HG03442 (cell line): ENCODE measurements at regions not wholly inside any gene's neighbourhood (a gene's known extent, or its start where the extent isn't known, plus 50 kb on each side); places are given as distances from the start of the nearest gene placed in this dataset.

ENCODE experiments used
- ATAC-seq: cut with Tn5 transposase; IDR thresholded peaks from one replicate; pipeline ENCODE4 v1.9.1; 2021; ENCODE audit warnings: mild to moderate bottlenecking, moderate library complexity; ENCODE audit not compliant: unreplicated experiment

- ATAC-seq = no peak
Observed at GRCh38 chr3:107428051-107428858, 51.0 kb downstream of the CCDC54 start.

GRCh38 chr3:107429320-107430181 lies 52.3 kb downstream of the CCDC54 start:
- ATAC-seq = peak; percentile 56

DNA sequence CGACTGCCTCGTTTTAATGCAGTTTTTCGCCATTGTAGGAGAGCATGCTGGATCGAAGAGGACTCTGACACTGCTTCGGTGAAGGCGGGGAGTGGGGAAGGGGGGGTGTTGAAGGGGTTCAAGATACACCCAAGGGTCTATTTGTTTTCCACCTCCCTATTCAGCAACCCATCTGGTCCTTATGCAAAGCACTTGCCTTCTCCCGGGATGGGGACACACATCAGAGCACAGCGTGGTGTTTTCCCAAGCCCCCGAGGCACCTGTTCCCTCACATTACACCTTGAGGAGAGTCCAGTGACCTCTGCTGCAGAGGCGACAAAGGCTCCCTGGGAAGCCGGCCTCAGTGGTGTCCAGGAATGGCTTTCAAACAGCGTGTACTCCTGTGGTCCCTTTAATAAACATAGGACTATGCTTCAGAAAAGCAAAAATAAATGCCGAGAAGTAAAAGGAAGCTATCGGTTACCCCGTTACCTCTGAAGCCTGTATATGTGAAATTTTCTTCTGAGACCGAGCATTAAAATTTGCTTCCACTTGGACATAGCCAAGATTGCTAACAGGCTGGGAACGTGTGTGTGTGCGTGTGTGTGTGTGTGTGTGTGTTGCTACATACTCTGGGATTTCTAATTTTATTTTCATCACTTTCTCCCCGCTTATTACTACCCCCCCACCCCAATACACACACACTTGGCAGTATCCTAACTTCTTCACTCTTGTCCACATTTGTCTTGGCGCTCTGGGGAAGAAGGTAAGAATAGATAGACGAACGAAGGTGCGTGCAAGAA lies 53.2 kb downstream of the CCDC54 start:
- no peak for ATAC-seq

DNA sequence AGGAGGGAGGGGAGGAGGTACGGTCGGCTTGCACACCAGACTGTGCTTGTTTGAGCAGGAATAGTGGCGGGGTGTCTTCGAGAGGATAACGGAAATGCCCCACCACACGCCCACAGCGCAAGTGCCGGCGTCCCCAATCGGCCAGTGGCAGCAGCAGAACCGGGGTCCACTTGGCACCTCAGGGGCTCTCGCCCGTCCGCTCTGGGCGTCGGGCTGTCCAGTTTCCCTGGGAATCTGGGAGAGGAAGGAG lies 53.7 kb downstream of the CCDC54 start:
- ATAC-seq = peak; percentile 25

GRCh38 chr3:107431246-107432012 lies 54.2 kb downstream of the CCDC54 start:
- peak; percentile 58 for ATAC-seq

- no peak for ATAC-seq
Observed at GRCh38 chr3:107432013-107432515, 54.8 kb downstream of the CCDC54 start.

DNA sequence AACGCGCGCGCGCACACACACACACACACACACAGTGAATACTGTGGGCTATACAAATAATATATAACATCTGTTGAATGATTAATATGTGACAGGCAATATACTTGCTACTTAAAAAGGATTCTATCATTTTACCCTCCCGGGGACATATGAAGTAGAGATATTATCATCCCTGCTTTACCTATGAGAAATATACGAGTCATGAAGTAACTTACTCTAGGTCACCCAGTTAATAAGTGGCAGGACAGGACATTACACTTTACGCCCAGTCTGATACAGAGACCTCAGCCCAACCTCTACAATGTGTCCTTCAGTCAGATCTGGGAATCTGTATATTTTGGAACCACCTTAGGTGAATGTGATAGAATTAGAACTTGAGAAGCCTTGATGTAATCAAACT lies 55.4 kb downstream of the CCDC54 start:
- no peak for ATAC-seq

- ATAC-seq = no peak
Observed at GRCh38 chr3:107436029-107436428, 58.8 kb downstream of the CCDC54 start.

- no peak for ATAC-seq
Observed at GRCh38 chr3:107438671-107439070, 61.4 kb downstream of the CCDC54 start.

DNA sequence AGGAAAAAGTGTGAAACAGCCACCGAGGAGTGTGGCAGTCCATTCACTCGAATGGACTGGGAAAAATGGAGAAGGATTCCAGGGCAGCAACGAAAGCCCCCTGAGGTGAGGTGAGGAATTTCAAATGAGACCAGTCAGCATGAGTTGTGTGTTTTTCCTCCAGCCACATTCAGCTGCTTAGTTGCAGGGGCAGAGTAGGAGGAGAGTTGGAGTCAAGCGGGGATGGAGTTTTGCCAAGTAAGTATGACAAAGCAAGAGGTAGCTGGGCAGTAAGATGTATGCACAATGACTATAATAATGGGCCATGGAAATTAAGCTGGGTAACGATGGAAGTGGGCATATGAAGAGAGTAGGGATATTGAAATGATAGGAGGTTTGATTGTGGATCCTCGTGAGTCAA lies 64.4 kb downstream of the CCDC54 start:
- no peak for ATAC-seq

- ATAC-seq = no peak
Observed at GRCh38 chr3:107443461-107443860, 66.2 kb downstream of the CCDC54 start.

DNA sequence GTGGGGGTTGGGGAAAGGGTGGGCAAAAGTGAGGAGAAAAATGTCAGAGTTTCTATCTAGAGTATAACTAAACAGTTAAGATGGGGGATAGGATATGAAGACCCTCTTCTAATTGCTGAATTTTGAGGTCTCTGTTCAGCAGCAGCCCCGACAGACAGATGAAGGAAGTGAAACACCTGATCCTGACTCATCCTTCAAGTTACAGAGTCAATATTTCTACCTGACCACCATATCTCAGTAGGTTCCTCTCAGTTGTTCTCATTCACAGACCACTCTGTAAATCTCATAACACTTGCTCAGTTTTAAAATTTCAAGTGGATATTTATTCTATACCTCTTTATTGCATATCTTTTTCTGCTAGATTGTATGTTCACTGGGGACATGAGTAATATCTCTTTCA lies 69.5 kb downstream of the CCDC54 start:
- peak; percentile 73 for ATAC-seq

DNA sequence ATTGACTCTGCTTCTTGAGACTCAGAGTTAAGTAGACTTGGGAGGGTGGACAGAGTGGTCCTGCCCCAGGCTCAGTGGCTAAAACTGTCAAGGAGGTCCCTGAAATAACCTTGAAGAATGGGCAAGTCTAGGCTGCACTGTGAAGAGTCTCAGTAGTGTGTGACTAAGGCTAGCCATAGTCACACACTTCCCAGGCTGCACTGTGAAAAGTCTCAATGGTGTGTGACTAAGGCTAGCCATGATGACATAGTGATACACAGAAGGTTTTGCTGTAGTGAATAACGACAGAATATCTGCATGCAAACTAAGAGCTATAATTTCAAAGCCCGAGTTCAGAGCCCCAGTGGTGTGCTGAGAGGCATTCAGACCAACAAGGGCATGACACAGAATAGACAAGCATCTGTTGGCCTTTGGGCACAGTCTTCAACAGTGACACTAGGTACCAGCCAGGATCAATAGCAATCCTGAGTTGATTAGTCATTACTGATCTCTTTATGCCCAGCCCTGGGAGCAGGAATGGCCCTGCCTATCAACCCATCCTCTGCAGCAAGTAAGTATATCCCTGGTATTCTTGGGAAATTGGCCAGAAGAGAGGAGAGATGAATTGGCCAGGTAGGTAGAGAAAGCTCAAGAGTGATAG lies 72.4 kb upstream of the BBX start:
- no peak for ATAC-seq

DNA sequence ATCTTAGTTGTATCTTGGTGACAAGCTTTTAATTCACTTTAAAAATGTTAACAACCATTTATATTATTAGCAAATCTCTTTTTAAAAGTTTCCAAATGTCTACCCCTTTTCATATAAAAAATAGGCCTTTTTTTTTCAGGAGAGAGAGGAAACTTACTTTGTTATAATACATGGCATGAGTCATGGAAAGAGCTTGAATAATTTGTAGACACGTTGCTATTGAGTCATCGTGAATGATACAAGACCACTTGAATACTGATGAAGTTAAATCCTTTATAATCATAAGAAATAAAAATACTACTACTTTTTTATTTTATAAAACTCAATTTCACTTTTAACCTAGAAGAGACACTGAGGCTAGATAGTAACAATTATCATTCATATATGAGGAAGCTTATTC lies 70.3 kb upstream of the BBX start:
- ATAC-seq = no peak

- ATAC-seq = no peak
Observed at GRCh38 chr3:107453504-107453903, 69.3 kb upstream of the BBX start.

- ATAC-seq = no peak
Observed at GRCh38 chr3:107455621-107456020, 67.1 kb upstream of the BBX start.

GRCh38 chr3:107456501-107456900 lies 66.3 kb upstream of the BBX start:
- ATAC-seq = no peak

DNA sequence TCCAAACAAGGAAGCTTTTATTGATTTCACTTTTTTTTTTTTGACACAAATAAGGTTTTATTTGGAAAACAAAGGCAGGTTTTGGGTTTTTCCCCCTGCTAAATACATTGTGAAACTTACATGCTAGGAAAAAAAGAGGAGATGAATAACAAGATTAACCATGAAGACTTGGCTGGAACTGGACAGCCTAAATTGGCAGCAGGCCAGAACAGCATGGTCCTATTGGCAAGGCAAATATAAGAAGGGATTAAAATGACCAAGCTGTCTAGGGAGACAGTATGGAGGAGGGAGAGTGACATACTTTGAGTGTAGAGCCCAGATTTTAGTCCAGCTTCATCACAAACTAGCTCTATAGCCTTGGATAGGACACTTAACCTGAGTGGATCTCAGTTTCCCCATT lies 63.9 kb upstream of the BBX start:
- ATAC-seq = no peak

GRCh38 chr3:107461721-107462120 lies 61.0 kb upstream of the BBX start:
- no peak for ATAC-seq

- no peak for ATAC-seq
Observed at GRCh38 chr3:107464037-107464436, 58.7 kb upstream of the BBX start.
